HS-27A (cell line): ENCODE measurements at regions not wholly inside any gene's neighbourhood (a gene's known extent, or its start where the extent isn't known, plus 50 kb on each side); places are given as distances from the start of the nearest gene placed in this dataset.
"Not testable (repeated sequence)": the region's sequence is repeated elsewhere in the genome, so short reads cannot be mapped to it uniquely, and the experiment has no call there.

Experiments
- DNase-seq: peaks from one replicate; pipeline ENCODE4 v3.0.0-alpha.2; 2012; ENCODE audit warnings: low read depth, missing footprints

DNA sequence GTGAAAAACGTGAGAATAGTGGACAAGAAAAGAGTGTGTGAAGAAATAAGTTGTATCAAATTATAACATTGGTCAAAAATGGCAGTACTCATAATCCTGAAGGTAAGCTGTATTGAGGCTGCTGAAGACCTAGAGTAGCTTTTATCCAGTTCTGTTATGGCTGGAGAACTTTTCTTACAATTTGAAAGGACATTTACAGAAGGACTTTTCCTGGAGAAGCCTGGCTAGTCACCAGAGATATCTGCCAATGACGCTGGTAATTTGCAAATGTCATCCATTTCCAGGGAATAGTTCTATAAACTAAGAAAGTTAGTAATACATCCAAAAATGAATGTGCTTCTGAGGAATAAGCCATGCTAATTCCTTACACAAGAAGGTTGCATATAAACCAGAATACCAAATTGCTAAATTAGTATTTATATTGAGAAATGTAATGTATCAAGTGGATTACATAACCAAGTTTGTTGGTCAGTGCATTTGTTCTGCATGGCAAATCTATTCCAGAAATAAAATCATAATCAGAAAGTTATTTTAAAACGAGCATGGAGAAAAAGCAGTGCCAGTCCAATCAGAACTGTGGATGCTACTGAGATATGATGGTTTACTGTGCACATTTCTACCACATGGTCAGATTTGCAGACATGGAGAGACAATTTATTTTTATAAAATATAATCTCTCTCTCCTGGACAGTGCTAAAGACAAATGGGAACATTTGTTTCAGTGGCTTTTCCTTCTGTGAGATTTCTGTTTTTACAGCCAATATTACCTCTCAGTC is 743.7 kb upstream of the HS3ST1 start:
- no peak for DNase-seq

DNA sequence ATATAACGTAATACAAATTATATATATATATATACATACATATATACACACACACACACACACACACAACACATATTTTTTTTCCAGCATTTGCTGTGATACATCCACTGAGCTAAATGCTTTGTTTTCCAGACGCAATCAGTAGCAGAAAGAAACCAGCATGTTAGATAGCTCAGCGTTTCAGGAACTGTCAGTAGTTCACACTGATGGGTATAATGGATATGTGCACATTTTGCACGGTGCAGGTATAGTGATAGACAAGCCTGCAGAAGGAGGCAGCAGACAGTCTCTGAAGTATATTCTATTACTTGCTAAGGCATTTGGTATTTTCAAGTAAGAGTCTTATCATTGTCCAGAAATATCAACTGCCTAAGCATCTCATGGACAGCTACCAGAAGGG is 741.6 kb upstream of the HS3ST1 start:
- DNase-seq: no peak

- DNase-seq: no peak
These were observed 736.9 kb upstream of the HS3ST1 start for GRCh38 chr4:12165616-12166015.

DNA sequence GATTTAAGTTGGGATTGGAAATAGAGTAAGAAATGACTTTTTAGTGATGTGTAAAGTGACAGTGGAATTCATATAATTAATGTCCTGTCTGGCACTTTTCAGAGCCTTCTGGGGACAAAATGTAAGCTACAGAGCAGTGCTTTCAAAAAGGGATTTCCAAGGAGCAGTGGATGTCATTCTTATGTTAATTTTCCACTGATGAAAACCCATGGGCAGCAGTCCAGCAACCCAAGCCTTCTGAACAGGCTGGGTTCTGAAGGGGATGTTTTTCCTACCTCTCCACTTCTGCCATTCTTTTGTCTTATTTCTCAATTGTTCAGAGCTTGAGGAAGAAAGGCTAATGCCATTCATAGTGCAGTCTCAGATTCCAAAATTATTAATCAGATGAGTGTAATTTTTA is 717.6 kb upstream of the HS3ST1 start:
- no peak for DNase-seq

- DNase-seq: no peak
These were observed 717.1 kb upstream of the HS3ST1 start for GRCh38 chr4:12145768-12146167.

DNA sequence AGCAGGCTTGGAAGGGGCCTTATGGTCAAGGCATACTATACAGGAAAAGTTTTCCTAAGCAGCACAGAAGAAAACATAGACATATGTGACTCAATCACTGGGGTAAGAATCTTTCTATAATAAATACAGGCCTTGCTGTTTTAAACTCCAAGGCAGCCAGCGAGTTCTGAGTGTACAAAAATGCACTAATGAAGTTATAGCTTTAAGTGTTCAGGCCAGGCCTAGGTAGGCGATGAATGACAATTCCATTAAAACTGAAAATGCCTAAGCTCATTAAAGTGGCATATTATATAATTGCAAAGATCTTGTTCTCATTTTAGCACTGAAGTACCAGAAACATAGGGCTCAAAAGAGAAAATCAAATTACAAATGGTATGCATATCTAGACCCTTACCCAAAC is 716.4 kb upstream of the HS3ST1 start:
- DNase-seq: no peak

GRCh38 chr4:12144051-12144450 is 715.4 kb upstream of the HS3ST1 start:
- DNase-seq: no peak

GRCh38 chr4:12140864-12141263 is 712.2 kb upstream of the HS3ST1 start:
- DNase-seq: no peak

GRCh38 chr4:12139296-12139695 is 710.6 kb upstream of the HS3ST1 start:
- no peak for DNase-seq

- no peak for DNase-seq
These were observed 709.8 kb upstream of the HS3ST1 start for GRCh38 chr4:12138488-12138887.

DNA sequence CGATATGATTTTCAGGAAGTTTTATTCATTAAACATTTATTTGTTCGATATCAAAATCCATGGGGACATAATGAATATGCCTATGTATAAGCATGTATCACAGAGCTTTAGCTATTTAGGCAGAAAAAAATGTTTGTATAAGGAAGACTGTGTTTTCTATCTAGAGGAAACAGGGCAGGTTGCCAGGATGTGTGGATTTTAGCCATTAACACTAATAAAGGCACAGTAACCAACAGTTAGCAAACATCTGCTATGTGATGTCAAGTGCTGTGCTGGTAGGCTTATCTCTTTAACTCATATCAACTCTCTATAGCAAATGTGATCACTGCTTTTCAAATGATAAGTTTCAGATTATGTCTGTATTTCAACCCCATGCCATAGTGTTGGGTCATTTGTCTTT is 708.9 kb upstream of the HS3ST1 start:
- DNase-seq: no peak

- DNase-seq: no peak
These were observed 697.8 kb upstream of the HS3ST1 start for GRCh38 chr4:12126474-12126873.

DNA sequence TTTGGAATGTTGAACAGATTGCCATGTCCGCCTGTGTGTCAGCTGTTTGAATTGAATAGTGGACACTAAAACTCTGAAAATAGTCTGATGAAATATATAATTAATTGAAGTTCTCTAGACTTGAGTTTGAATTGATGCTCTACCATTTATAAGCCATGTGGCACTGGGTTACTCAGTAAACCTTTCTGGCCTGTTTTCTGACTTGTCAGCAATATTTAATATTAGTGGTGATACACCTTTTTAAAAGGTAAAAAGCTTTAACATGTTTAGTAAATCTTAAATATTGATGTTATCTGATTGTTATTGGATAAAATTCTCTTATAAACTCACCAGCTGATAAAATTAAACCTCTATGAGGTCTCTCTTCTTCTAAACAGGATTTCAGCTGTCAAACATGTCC is 695.4 kb upstream of the HS3ST1 start:
- DNase-seq: no peak

DNA sequence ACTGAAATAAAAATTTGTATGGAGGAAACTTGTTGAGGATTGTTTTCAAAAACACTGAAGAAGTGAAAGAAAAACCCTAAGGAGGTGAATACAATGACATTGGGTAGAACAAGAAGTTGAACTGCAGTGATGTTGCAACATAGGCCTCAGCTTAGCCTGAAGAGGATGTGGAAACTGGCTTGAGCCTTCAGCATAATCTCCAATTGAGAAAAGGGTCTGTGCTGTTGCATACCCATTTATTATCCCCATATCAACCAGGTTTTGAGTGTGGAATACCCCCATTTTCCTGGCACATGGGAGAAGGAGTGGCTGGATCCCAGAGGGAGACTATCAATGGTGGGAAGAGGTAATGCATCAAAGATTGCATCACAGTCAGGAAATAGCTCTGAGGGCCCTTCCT is 695.0 kb upstream of the HS3ST1 start:
- DNase-seq: no peak

GRCh38 chr4:12122316-12122715 is 693.6 kb upstream of the HS3ST1 start:
- no peak for DNase-seq

DNA sequence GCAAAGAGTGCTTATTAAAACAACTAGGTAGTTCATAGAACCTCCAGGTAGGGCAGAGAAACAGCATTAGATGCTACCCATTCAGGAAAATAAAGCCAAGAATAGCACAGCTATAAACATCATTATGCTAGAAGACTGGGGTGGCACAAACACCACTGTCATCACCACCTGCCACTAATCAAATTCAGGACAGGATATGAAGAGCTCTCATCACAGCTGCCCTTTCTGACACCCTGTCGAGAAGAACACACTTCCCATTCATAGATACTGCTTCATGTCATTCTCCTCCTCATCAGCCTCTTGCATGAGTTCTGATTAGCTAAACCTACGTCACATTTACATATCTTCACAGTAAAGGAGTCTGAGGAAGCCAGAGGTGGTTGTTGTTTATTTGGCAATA is 692.3 kb upstream of the HS3ST1 start:
- DNase-seq: no peak

GRCh38 chr4:12118651-12119213 is 690.0 kb upstream of the HS3ST1 start:
- DNase-seq: no peak

GRCh38 chr4:12116009-12116552 is 687.4 kb upstream of the HS3ST1 start:
- no peak for DNase-seq

GRCh38 chr4:12110627-12111026 is 681.9 kb upstream of the HS3ST1 start:
- DNase-seq: no peak

GRCh38 chr4:12109056-12109455 is 680.4 kb upstream of the HS3ST1 start:
- not testable (repeated sequence) for DNase-seq

DNA sequence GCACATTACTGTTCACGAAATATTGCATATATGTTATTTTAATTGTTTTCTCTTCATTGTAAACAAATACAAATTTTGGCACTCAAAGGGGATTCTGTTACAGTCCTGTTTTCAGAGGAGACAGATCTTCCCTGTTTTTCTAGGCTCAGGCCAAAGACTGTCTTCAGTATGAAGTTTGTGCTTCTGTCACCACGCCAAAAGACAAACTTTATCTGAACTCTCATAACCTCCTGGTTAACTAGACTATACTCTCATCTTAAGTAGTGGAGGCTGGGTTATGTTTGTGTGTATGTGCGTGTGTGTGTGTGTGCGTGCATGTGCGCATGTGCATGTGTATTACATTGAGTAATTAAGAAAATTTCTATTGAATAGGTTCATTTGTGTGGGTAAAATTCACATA is 676.8 kb upstream of the HS3ST1 start:
- no peak for DNase-seq

DNA sequence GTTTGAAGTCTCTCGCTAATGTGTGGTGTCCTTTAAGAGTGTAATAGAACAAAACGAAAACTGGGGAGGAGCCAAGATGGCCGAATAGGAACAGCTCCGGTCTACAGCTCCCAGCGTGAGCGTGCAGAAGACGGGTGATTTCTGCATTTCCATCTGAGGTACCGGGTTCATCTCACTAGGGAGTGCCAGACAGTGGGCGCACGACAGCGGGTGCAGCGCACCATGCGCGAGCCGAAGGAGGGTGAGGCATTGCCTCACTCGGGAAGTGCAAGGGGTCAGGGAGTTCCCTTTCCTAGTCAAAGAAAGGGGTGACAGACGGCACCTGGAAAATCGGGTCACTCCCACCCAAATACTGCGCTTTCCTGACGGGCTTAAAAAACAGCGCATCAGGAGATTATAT is 661.2 kb upstream of the HS3ST1 start:
- not testable (repeated sequence) for DNase-seq

GRCh38 chr4:12084690-12085089 is 656.0 kb upstream of the HS3ST1 start:
- no peak for DNase-seq

- no peak for DNase-seq
These were observed 642.6 kb upstream of the HS3ST1 start for GRCh38 chr4:12071316-12071715.
